Mesendoderm (in vitro differentiated cells): ENCODE measurements at regions not wholly inside any gene's neighbourhood (a gene's known extent, or its start where the extent isn't known, plus 50 kb on each side); places are given as distances from the start of the nearest gene placed in this dataset.
A peak's percentile ranks its signal among the peaks of the same experiment; 100 is the strongest.

Experiments used
- DNase-seq: peaks from one replicate; pipeline ENCODE4 v3.0.0; 2013
- H2AK5ac ChIP-seq: 2 replicates; pipeline ENCODE4 v1.6.1; 2013; ENCODE audit warnings: low read length, inconsistent platforms
- H2BK120ac ChIP-seq: 2 replicates; pipeline ENCODE4 v1.6.1; 2013; ENCODE audit warnings: low read depth, mild to moderate bottlenecking, low read length, moderate library complexity, mixed read lengths
- H2BK15ac ChIP-seq: replicated peaks from 2 replicates; pipeline ENCODE4 v1.6.1; 2013; ENCODE audit warnings: low read depth, mild to moderate bottlenecking, moderate library complexity
- H2BK5ac ChIP-seq: 2 replicates; pipeline ENCODE4 v1.6.1; 2013; ENCODE audit warnings: low read length, inconsistent platforms
- H3K18ac ChIP-seq: 2 replicates; pipeline ENCODE4 v1.6.1; 2013; ENCODE audit warnings: mild to moderate bottlenecking, low read length, mixed read lengths
- H3K23ac ChIP-seq: one replicate; pipeline ENCODE4 v1.6.1; 2013; ENCODE audit warnings: low read length
- H3K27ac ChIP-seq: 2 replicates; pipeline ENCODE4 v1.5.1; 2013; ENCODE audit warnings: low read depth, mild to moderate bottlenecking, inconsistent platforms, low read length, moderate library complexity
- H3K27me3 ChIP-seq: 2 replicates; pipeline ENCODE4 v1.6.1; 2013; ENCODE audit warnings: low read length, control low read depth, mild to moderate bottlenecking, inconsistent platforms; ENCODE audit not compliant: insufficient read depth, poor library complexity
- H3K36me3 ChIP-seq: 2 replicates; pipeline ENCODE4 v1.6.1; 2013; ENCODE audit warnings: low read length, inconsistent platforms; ENCODE audit not compliant: control insufficient read depth, insufficient read depth
- H3K4ac ChIP-seq: one replicate; pipeline ENCODE4 v1.6.1; 2013; ENCODE audit warnings: low read depth, mild to moderate bottlenecking, low read length, moderate library complexity
- H3K4me1 ChIP-seq: 2 replicates; pipeline ENCODE4 v1.6.1; 2013; ENCODE audit warnings: low read depth, low read length, inconsistent platforms; ENCODE audit not compliant: control insufficient read depth
- H3K4me2 ChIP-seq: 2 replicates; pipeline ENCODE4 v1.6.1; 2013; ENCODE audit warnings: low read length
- H3K4me3 ChIP-seq: 2 replicates; pipeline ENCODE4 v1.5.1; 2013; ENCODE audit warnings: mild to moderate bottlenecking, low read length
- H3K56ac ChIP-seq: one replicate; pipeline ENCODE4 v1.6.1; 2013; ENCODE audit warnings: low read length
- H3K79me1 ChIP-seq: 2 replicates; pipeline ENCODE4 v1.6.1; 2013; ENCODE audit warnings: low read length, inconsistent platforms
- H3K79me2 ChIP-seq: 2 replicates; pipeline ENCODE4 v1.6.1; 2013; ENCODE audit warnings: mild to moderate bottlenecking, low read length; ENCODE audit not compliant: control insufficient read depth, insufficient read depth
- H3K9ac ChIP-seq: 2 replicates; pipeline ENCODE4 v1.6.1; 2013; ENCODE audit warnings: low read length, inconsistent platforms
- H4K5ac ChIP-seq: one replicate; pipeline ENCODE4 v1.6.1; 2013; ENCODE audit warnings: low read length
- H4K8ac ChIP-seq: one replicate; pipeline ENCODE4 v1.6.1; 2013; ENCODE audit warnings: low read depth, mild to moderate bottlenecking, control low read depth, low read length, moderate library complexity
- WGBS: extraction: QIAGEN DNeasy Blood & Tissue Kit; methylation state at CpG from one replicate; pipeline ENCODE4 v1.1.7; 2013; ENCODE audit warnings: low lambda C conversion rate, missing lambda C conversion rate; ENCODE audit not compliant: insufficient coverage; ENCODE audit errors: extremely low coverage; 5-methylcytosine and 5-hydroxymethylcytosine counted together

GRCh38 chr7:16193631-16194030 is 227.7 kb downstream of the CRPPA start:
- no CpG with 5 or more reads among the region's 4 CpGs for WGBS

GRCh38 chr7:16189026-16189715 is 232.2 kb downstream of the CRPPA start:
- Histone ChIP-seq H3K9ac (no peak overlapping the region), H2AK5ac (no peak overlapping the region), H3K18ac (no peak overlapping the region), H2BK120ac (no peak overlapping the region), H2BK15ac (no peak overlapping the region), H3K4ac (no peak overlapping the region), H3K27ac (no peak overlapping the region), H4K8ac (no peak overlapping the region), H3K27me3 (no peaks in the 10 kb centered on the region), H3K4me3 (no peak overlapping the region), H2BK5ac (no peak overlapping the region), H3K4me1 (no peaks in the 10 kb centered on the region), H3K23ac (no peak overlapping the region), H3K79me2 (no peaks in the 10 kb centered on the region), H4K5ac (no peak overlapping the region), H3K36me3 (no peaks in the 10 kb centered on the region), H3K4me2 (no peak overlapping the region), H3K79me1 (no peaks in the 10 kb centered on the region), H3K56ac (no peak overlapping the region)
- WGBS = no CpG with 5 or more reads among the region's 2 CpGs
- no peak for DNase-seq

More at GRCh38 chr7:16193631-16194030, 227.7 kb downstream of the CRPPA start:
- Histone ChIP-seq H3K56ac (no peak overlapping the region), H3K27ac (no peak overlapping the region), H3K4me3 (no peak overlapping the region), H3K23ac (no peak overlapping the region), H3K36me3 (no peaks in the 10 kb centered on the region), H2BK15ac (no peak overlapping the region), H3K4me2 (no peak overlapping the region), H4K5ac (no peak overlapping the region), H3K27me3 (no peaks in the 10 kb centered on the region), H3K79me1 (no peaks in the 10 kb centered on the region), H3K79me2 (no peaks in the 10 kb centered on the region), H2BK120ac (no peak overlapping the region), H3K4ac (no peak overlapping the region), H3K9ac (no peak overlapping the region), H3K4me1 (no peaks in the 10 kb centered on the region), H2AK5ac (no peak overlapping the region), H4K8ac (no peak overlapping the region), H2BK5ac (no peak overlapping the region), H3K18ac (no peak overlapping the region)
- peak; percentile 53 for DNase-seq

- no peak overlapping the region for H4K5ac ChIP-seq
- no peaks in the 10 kb centered on the region for H3K36me3 ChIP-seq
- H3K27ac ChIP-seq = no peak overlapping the region
- H4K8ac ChIP-seq = no peak overlapping the region
- H3K4me2 ChIP-seq = no peak overlapping the region
- H2BK5ac ChIP-seq = no peak overlapping the region
- no CpG with 5 or more reads among the region's 1 CpG for WGBS
- H2BK15ac ChIP-seq = no peak overlapping the region
- H2AK5ac ChIP-seq = no peak overlapping the region
- no peaks in the 10 kb centered on the region for H3K4me1 ChIP-seq
- no peak overlapping the region for H3K9ac ChIP-seq
- no peak for DNase-seq
- H3K79me2 ChIP-seq = no peaks in the 10 kb centered on the region
- no peak overlapping the region for H3K4me3 ChIP-seq
- no peak overlapping the region for H3K56ac ChIP-seq
- no peaks in the 10 kb centered on the region for H3K27me3 ChIP-seq
- H3K18ac ChIP-seq = no peak overlapping the region
- no peak overlapping the region for H3K4ac ChIP-seq
- H3K79me1 ChIP-seq = no peaks in the 10 kb centered on the region
- H2BK120ac ChIP-seq = no peak overlapping the region
- H3K23ac ChIP-seq = no peak overlapping the region
Observed at GRCh38 chr7:16187131-16187530, 234.2 kb downstream of the CRPPA start.

DNA sequence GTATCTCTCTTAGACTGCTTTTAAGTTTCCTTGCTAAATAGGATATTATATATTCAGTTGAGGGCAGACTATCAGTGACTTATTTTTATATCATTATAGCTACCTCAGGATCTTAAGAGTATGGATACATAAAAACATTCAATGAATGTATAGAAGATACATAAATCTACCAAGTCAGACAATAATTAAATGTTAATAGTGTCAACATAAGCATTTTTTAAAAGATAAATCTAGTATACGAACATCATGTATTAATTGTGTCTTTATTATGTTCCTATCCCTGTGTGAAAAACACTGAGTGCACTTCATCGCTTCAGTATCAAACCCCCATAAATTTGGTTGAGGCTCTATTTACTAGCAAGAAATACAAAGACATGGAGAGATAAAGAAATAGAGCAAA is 242.8 kb downstream of the CRPPA start:
- no peaks in the 10 kb centered on the region for H3K36me3 ChIP-seq
- H3K79me1 ChIP-seq = no peaks in the 10 kb centered on the region
- no peak overlapping the region for H3K56ac ChIP-seq
- H3K9ac ChIP-seq = no peak overlapping the region
- H2AK5ac ChIP-seq = no peak overlapping the region
- H2BK15ac ChIP-seq = no peak overlapping the region
- H3K27me3 ChIP-seq = no peaks in the 10 kb centered on the region
- no peak for DNase-seq
- no peak overlapping the region for H2BK120ac ChIP-seq
- H3K18ac ChIP-seq = no peak overlapping the region
- H3K23ac ChIP-seq = no peak overlapping the region
- no peak overlapping the region for H2BK5ac ChIP-seq
- H3K4me1 ChIP-seq = no peaks in the 10 kb centered on the region
- H4K5ac ChIP-seq = no peak overlapping the region
- no CpG with 5 or more reads among the region's 2 CpGs for WGBS
- H3K27ac ChIP-seq = no peak overlapping the region
- no peak overlapping the region for H3K4ac ChIP-seq
- H4K8ac ChIP-seq = no peak overlapping the region
- H3K79me2 ChIP-seq = no peaks in the 10 kb centered on the region
- H3K4me3 ChIP-seq = no peak overlapping the region
- H3K4me2 ChIP-seq = no peak overlapping the region

DNA sequence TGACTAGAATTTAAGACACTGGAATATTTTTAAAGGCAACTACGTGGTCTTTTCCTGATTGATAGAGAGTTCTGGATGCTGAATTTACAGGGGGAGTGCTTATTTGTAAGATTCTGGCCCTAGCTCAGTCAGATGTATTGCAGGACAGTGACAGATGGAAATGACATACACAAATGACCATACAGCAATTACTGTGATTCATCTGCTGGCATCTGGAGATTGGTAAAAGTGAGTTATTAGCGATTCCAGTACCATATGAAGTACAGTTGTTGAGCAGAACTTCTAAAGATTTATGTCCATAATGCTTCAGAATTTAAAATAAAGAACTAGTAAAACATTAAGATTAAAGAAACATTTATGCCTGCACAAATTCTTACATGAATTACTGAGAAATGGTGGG is 243.2 kb downstream of the CRPPA start:
- no peak for DNase-seq
- H3K4me2 ChIP-seq = no peak overlapping the region
- H3K79me2 ChIP-seq = no peaks in the 10 kb centered on the region
- H3K27ac ChIP-seq = no peak overlapping the region
- H3K56ac ChIP-seq = no peak overlapping the region
- H2BK120ac ChIP-seq = no peak overlapping the region
- H3K4me1 ChIP-seq = no peaks in the 10 kb centered on the region
- H3K36me3 ChIP-seq = no peaks in the 10 kb centered on the region
- H3K4ac ChIP-seq = no peak overlapping the region
- H3K79me1 ChIP-seq = no peaks in the 10 kb centered on the region
- no peak overlapping the region for H3K23ac ChIP-seq
- no peaks in the 10 kb centered on the region for H3K27me3 ChIP-seq
- H2BK5ac ChIP-seq = no peak overlapping the region
- no peak overlapping the region for H3K9ac ChIP-seq
- H2AK5ac ChIP-seq = no peak overlapping the region
- no peak overlapping the region for H4K5ac ChIP-seq
- H2BK15ac ChIP-seq = no peak overlapping the region
- H4K8ac ChIP-seq = no peak overlapping the region
- no peak overlapping the region for H3K18ac ChIP-seq
- no CpG with 5 or more reads among the region's 2 CpGs for WGBS
- H3K4me3 ChIP-seq = no peak overlapping the region

GRCh38 chr7:16174253-16174652 is 247.1 kb downstream of the CRPPA start:
- Histone ChIP-seq H3K4me1 (no peaks in the 10 kb centered on the region), H2AK5ac (no peak overlapping the region), H3K79me1 (no peaks in the 10 kb centered on the region), H3K36me3 (no peaks in the 10 kb centered on the region), H3K23ac (no peak overlapping the region), H3K79me2 (no peaks in the 10 kb centered on the region), H3K4ac (no peak overlapping the region), H3K4me3 (no peak overlapping the region), H2BK5ac (no peak overlapping the region), H3K4me2 (no peak overlapping the region), H4K8ac (no peak overlapping the region), H2BK15ac (no peak overlapping the region), H3K27ac (no peak overlapping the region), H2BK120ac (no peak overlapping the region), H3K56ac (no peak overlapping the region), H3K27me3 (no peaks in the 10 kb centered on the region), H3K9ac (no peak overlapping the region), H3K18ac (no peak overlapping the region), H4K5ac (no peak overlapping the region)
- DNase-seq = no peak
- WGBS = no CpG with 5 or more reads among the region's 4 CpGs
